ENCODE measurements at regions not wholly inside any gene's neighbourhood (a gene's known extent, or its start where the extent isn't known, plus 50 kb on each side); places are given as distances from the start of the nearest gene placed in this dataset.

DNA sequence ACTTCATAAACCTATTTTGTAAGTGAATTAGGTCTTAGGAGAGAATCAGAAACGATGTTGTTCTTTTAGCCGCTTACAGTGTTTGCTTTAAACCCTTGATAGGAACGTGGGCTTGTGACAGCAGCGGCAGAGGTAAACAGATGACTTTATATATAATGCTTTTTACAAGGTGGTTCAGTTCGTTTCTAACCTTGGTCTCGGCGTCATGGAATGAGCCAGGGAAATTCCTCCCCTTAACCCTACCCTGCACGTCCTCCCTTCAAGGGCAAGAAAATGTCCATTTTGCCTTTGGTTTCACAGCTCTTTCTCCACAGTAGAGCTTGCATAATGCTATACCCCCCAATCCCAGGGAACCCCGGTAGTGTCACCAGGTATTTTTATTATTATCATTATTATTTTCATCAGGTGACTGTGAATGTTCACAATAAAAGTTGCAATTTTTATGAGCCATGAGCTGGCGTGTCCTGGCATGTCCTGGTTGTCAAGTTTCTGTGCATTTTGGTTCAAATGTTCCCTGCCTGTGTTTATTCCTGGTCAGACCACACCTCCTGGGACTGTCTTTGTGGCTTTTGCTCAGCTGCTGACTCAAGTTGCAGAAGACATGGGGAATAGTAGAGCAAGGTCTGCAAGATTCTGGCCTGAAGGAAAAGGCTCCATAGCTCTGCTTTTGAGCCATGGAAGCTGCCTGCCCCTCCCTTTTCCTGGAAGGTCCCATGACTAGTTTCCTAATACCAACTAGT lies 112.8 kb upstream of the BMP2 start:
- H3K27me3 Mint-ChIP-seq, result no peaks in the 10 kb centered on the region
- H3K27ac Mint-ChIP-seq, result no peak overlapping the region
- DNase-seq, result no peak
- ATAC-seq, result no peak
- no peaks in the 10 kb centered on the region for H3K4me1 Mint-ChIP-seq
- no peak overlapping the region for H3K4me3 Mint-ChIP-seq
- H3K9me3 Mint-ChIP-seq, result peaks cover 5 to 12% of the 10 kb centered on the region in 2 donors

DNA sequence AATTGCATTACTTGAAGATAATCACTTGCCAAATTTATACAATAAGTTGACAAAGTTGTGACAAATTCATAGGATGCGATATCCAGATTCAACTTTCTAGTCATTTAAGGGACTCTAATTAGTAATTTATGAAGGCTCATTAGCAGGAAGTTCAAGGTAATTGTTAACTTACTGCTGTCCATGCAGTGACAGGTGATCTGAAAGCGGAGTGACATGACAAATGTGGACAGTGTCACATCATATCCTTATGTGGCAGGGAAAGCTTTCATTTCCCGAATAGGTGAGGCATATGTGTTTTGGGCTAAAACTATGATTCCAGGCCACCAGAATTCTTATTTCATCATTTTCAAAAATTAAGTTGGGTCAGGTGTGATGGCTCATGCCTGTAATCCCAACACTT lies 115.9 kb upstream of the BMP2 start:
- Mint-ChIP-seq H3K4me1 (no peaks in the 10 kb centered on the region), H3K27ac (no peak overlapping the region), H3K9me3 (peaks cover 0 to 11% of the 10 kb centered on the region in 2 donors), H3K27me3 (no peaks in the 10 kb centered on the region), H3K4me3 (no peak overlapping the region)
- DNase-seq (no peak), ATAC-seq (no peak)

DNA sequence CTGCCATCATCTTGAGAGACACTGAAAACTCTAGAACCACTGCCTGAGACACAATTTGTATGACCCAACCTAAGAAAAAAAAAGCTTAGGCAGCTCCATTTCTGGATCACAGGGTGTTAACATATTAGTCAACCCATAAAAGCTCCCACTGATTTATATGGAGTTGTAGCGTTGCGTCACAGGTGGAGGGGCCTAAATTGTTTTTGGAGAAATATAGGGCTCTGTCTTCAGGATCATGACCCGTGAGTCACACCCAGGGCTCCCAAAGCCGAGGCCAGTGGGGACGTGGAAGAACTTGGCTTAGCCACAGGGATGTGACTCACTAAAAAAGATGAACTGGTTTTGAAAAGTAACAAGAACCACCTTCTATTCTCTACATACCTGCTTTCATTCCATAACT lies 116.5 kb upstream of the BMP2 start:
- H3K27me3 Mint-ChIP-seq, result no peaks in the 10 kb centered on the region
- no peak for ATAC-seq
- DNase-seq, result no peak
- no peak overlapping the region for H3K4me3 Mint-ChIP-seq
- peaks cover 0 to 11% of the 10 kb centered on the region in 2 donors for H3K9me3 Mint-ChIP-seq
- no peak overlapping the region for H3K27ac Mint-ChIP-seq
- H3K4me1 Mint-ChIP-seq, result no peaks in the 10 kb centered on the region

DNA sequence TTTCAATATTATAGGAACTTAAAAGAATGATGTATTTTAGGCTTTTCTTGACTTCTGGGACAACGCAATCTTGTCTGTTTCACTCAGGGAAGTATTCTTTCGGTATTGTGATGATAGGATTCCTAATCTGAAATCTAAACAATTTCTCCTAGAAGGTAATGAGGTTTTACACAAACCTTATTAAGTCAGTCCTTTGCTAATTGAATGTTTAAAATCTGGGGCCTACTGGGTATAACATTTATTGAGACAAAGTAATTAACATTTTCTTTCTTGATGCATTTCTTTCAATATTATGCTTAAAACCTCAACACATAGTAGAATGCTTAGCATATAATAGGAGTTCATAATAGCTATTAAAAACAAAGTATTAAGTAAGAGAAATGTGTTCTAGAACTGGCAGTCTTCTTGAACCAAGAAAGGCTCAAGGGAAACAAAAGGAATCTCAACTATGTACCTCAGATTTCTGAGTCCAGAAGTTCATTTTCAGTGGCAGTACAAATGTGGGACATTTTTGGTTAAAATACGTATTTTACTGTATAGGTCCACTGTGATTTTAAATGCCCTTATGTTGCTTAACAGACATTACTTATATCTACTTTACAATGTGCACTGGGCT lies 121.4 kb upstream of the BMP2 start:
- DNase-seq (no peak), ATAC-seq (no peak)
- H3K4me3 Mint-ChIP-seq, result no peak overlapping the region
- H3K27me3 Mint-ChIP-seq, result no peaks in the 10 kb centered on the region
- peak overlapping the region in 1 of 2 donors; percentile 33 for H3K27ac Mint-ChIP-seq
- H3K4me1 Mint-ChIP-seq, result no peaks in the 10 kb centered on the region
- H3K9me3 Mint-ChIP-seq, result peaks cover 5 to 12% of the 10 kb centered on the region in 2 donors

DNA sequence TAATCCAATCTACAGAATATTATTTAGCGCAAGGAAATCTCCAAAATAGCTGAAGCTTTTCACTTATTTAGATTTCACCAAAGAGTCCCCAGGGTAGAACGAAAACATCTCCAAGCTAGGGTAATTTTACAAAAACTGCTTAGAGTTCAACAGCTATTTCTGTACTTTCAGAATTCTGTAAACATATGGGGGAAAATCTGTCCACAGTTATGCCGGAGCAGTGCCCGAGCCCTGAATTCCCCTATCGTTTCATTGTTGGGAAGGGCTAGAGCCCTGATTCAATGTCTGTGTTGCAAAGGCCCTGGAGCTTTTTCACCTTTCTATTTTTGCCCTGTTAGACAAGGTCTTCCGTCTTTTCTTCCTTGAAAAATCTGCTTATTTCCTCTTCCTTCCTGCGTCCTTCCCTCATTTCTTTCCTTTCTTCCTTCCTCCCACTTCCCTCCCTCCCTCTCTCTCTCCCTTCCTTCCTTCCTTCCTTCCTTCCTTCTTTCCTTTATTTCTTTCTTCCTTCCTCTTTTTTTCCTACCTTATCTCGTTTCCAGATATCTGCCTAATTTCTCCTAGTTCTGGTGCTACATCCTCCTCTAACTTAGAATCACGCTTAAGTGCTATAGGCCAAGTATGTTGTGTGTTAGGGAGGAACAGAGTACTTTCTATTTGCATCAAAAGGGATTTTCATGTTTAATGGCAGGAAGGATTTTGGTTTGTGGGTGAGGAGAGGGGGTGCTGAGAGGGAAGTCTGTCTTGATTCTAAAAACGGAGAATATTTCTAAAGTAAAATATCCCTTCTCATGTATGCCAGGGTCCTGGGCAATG lies 122.5 kb upstream of the BMP2 start:
- peaks cover 12 to 20% of the 10 kb centered on the region in 2 donors for H3K9me3 Mint-ChIP-seq
- no peak overlapping the region for H3K4me3 Mint-ChIP-seq
- ATAC-seq (no peak), DNase-seq (no peak)
- H3K27ac Mint-ChIP-seq, result no peak overlapping the region
- H3K27me3 Mint-ChIP-seq, result no peaks in the 10 kb centered on the region
- H3K4me1 Mint-ChIP-seq, result no peaks in the 10 kb centered on the region

DNA sequence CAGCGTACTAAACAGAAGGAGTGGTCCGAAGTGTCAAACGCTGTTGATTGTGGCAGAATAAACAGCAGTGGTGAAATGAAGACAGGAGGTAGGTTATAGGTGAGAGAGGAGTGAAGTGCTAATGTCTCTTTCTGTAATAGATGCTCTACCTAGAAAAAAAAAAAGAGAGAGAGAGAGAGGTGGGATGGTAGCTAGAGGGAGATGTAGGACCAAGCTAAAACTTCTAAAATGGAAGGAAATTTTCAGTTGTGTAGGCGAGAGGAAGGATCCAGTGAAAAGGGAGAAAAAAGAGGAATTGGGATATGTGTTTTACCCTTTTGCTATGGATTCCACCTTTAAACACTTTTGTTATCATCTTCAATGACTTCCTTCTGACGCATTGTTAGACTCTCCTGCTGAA lies 126.5 kb upstream of the BMP2 start:
- ATAC-seq (no peak), DNase-seq (no peak)
- no peak overlapping the region for H3K4me3 Mint-ChIP-seq
- H3K4me1 Mint-ChIP-seq, result no peaks in the 10 kb centered on the region
- H3K27ac Mint-ChIP-seq, result no peak overlapping the region
- peaks cover 15% of the 10 kb centered on the region in 2 donors for H3K9me3 Mint-ChIP-seq
- no peaks in the 10 kb centered on the region for H3K27me3 Mint-ChIP-seq

DNA sequence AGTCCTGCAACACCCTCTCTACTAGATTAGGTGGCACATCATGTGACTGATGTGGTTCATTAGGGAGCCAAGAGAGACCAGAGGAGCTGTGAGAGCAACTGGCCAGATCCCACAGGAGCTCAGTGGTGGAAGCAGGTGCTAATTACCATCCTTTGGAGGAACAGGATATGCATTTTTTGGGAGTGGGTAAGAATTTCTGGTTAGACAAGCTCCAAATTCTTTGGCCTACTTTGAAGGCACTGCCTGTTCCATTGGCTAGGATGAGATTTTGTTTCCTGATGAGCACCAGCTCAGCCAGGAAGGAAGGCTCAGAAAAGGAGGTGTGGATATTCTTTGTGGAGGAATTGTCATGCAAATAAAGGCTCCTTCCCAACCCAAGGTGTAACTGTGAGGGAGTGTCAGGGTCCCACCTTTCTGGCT lies 130.3 kb upstream of the BMP2 start:
- Mint-ChIP-seq H3K27me3 (no peaks in the 10 kb centered on the region), H3K9me3 (peaks cover 8 to 15% of the 10 kb centered on the region in 2 donors), H3K4me1 (no peaks in the 10 kb centered on the region), H3K4me3 (no peak overlapping the region), H3K27ac (no peak overlapping the region)
- ATAC-seq, result no peak
- DNase-seq, result no peak

DNA sequence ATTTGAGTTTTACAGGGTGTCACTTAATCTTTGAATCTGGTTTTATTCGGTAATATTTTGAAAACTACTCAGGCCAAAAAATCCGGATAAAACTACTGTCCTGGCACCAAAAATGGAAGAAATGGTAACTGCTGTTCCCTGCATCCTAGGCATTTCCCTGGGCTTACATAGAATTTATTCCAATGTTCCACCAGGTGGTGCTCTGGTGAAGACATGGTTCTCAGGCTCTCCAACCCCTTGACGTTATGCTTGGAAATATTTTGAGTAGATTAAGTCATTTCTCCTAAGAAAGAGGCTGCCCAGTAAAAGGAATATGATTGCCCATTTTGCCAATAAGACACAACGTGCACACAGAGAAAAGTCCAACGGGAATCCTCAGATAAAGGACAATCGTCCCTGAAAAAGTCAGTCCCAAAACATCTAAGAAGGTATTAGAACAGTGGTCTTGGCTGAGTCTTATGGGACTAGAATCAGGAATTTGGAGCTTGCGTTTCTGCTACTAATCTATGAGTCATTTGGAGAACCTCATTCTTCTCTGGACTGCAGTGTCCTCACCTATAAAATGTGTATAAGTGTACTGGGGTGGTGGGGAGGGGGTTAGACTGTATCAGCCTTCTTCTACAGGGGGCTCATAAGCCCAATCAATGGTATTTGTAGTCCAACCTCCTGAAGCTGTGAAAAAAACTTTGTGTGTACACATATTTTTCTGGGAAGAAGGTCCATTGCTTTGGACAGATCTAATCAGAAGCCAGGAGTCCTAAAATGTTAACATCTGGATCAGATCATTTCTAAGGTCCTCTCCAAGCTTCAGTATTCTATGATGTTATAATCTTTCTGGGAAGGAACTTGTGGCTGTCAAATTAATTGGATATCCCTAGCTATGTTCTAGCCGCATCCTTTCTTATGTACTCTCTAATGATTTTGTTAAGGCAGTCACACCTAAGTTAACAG lies 131.0 kb upstream of the BMP2 start:
- Mint-ChIP-seq H3K4me3 (no peak overlapping the region), H3K27ac (no peak overlapping the region), H3K27me3 (no peaks in the 10 kb centered on the region), H3K9me3 (peaks cover 8 to 13% of the 10 kb centered on the region in 2 donors), H3K4me1 (no peaks in the 10 kb centered on the region)
- no peak for ATAC-seq
- no peak for DNase-seq

DNA sequence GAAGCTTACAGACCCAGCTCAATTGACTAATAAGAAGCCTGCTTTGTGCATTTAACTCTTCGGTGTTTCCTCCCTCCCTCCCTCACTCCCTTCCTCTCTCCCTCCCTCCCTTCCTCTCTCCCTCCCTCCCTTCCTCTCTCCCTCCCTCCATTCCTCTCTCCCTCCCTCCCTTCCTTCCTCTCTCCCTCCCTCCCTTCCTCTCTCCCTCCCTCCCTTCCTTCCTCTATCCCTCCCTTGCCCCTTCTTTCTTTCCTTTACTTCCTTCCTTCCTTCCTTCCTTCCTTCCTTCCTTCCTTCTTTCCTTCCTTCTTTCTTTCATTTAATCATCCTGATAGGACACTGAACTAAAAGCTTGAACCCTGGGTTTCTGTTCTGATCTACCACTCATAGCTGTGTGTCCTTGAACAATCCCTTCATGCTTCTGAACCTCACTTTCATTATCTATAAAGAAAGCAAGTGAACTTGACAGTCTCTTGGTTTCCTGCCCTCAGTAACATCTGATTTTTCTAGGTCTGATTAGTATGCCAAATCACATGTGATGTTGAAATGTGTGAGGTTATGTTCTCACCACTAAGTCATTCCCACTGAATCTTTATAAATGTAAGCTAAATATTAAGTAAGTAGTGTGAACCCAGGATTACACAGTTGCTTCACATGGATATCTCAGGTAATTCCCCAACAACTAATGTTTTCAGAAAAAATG lies 132.3 kb upstream of the BMP2 start:
- Mint-ChIP-seq H3K4me1 (no peaks in the 10 kb centered on the region), H3K27me3 (no peaks in the 10 kb centered on the region), H3K9me3 (peaks cover 0 to 3% of the 10 kb centered on the region in 2 donors), H3K4me3 (no peak overlapping the region), H3K27ac (no peak overlapping the region)
- DNase-seq (no peak), ATAC-seq (no peak)

DNA sequence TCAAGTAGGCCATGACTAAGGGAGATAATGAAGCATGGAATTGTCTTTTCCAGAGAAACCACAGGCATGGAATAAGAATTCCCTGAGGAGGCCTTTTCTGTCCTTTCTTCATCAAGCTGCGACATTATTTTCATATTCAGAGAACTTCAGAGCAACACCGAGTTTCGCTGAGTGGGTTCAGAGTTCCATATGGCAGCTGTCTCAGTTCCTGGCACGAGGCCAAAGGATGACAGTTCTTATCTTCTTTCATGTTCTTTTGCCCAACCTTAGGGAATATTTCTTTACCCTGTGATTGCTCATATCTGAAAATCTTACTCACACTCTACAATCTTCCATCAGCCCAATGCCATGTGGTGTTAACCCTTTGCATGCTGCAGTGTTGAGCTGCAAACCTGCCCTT lies 135.3 kb upstream of the BMP2 start:
- H3K27ac Mint-ChIP-seq, result no peak overlapping the region
- H3K4me1 Mint-ChIP-seq, result no peaks in the 10 kb centered on the region
- H3K27me3 Mint-ChIP-seq, result no peaks in the 10 kb centered on the region
- H3K9me3 Mint-ChIP-seq, result peaks cover 6 to 10% of the 10 kb centered on the region in 2 donors
- ATAC-seq (no peak), DNase-seq (no peak)
- H3K4me3 Mint-ChIP-seq, result no peak overlapping the region

DNA sequence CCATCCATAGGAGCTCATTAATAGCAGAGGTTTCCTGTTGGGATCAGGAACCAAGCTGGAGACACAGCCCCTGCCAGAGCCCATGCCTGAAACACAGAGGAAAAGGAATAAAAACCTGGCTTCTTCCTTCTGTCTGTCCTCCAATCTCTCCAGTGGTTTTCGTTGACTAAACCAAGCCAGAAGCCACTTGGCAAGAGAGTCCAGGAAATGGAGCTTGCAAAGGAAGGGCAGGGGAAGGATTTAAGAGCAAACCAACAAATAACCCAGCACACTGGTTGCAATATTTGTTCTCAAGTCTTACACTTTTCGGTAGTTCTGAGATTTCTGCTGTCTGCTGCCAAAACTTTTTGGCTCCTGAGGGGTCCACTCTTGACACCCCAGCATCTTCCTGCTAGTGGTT lies 137.0 kb upstream of the BMP2 start:
- no peak for ATAC-seq
- Mint-ChIP-seq H3K27ac (no peak overlapping the region), H3K4me1 (no peaks in the 10 kb centered on the region), H3K27me3 (no peaks in the 10 kb centered on the region), H3K9me3 (peaks cover 6 to 10% of the 10 kb centered on the region in 2 donors), H3K4me3 (no peak overlapping the region)
- DNase-seq, result no peak

DNA sequence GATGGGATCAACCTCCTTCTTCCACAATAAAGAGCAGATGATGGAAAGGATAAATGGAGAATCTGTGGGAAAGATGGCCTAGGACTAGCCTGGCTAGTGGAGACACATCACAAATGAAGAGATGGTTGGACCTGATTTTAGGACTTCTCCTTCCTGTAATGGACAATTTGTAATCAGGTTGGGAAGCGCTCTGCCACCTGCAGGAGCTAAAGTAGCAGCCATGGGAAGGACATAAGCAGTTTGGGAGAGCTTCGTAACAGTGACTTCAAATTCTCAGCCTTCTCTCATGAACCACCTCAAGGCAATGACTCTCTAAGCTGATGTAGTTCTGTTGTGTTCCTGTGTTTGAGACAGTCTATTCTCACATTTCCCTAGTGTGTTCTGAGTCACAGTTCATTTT lies 137.9 kb upstream of the BMP2 start:
- Mint-ChIP-seq H3K4me3 (no peak overlapping the region), H3K9me3 (peaks cover 6 to 10% of the 10 kb centered on the region in 2 donors), H3K27me3 (no peaks in the 10 kb centered on the region), H3K4me1 (no peaks in the 10 kb centered on the region), H3K27ac (no peak overlapping the region)
- DNase-seq (no peak), ATAC-seq (no peak)

DNA sequence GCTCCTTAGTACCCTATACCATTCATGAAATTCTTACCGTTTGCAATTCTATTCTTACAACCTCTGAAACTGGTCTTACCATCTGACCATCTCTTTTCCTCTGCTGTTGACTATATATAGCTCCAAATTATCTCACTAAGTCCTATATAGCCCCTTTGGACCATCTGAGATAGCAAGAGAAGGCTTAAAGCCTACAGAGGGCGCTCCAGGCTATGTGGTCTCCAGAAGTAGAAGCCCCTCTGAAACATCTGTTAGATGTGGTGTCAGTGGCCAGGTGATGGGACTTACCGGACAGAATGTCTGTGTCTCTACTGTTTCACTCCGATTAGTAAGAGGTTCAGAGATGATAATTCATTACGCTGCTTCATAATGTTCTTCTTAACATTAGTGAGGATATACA lies 140.7 kb upstream of the BMP2 start:
- no peak overlapping the region for H3K4me3 Mint-ChIP-seq
- peaks cover 6 to 10% of the 10 kb centered on the region in 2 donors for H3K9me3 Mint-ChIP-seq
- no peaks in the 10 kb centered on the region for H3K4me1 Mint-ChIP-seq
- H3K27me3 Mint-ChIP-seq, result no peaks in the 10 kb centered on the region
- H3K27ac Mint-ChIP-seq, result no peak overlapping the region
- ATAC-seq, result no peak
- DNase-seq, result no peak

DNA sequence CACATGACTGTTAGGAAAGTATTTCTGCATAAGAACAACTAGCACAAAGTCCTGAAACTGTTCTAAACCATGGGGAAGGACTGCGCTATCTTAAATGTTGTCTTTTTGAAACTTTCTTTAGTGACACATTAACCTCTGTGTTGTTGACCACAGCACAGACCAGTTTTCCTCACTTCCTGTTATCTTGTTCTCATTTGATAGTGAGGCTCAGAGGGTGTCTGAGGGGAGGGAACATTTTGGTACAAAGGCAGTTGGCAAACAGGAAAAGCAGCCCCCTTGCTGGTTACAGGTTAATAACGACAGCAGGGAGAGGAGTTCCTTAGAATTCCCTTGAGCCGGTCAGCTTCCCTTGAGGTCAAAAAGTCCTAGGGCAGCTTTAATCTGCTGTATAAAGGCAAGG lies 143.5 kb upstream of the BMP2 start:
- Mint-ChIP-seq H3K9me3 (peaks cover 0 to 10% of the 10 kb centered on the region in 2 donors), H3K4me3 (no peak overlapping the region), H3K27ac (no peak overlapping the region), H3K4me1 (no peaks in the 10 kb centered on the region), H3K27me3 (no peaks in the 10 kb centered on the region)
- DNase-seq, result no peak
- no peak for ATAC-seq

DNA sequence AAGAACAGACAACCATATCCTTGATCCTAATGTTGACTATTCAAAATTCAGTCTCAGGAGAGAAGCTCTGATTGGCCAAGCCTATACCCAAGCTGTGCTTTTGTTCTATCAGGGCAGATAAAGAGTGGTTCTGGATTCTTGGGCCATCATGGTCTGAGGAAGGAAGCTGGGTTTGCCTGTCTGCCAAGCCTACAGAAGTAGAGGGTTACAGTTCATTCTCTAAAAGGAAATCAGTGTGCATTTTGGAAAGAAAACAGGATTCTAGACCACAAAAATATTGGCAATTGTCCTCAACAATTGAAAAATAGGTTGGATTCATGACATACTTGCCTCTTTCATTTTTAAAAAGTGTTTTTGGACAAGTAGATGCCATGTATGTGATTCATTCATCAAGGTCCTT lies 145.4 kb upstream of the BMP2 start:
- Mint-ChIP-seq H3K9me3 (no peaks in the 10 kb centered on the region), H3K27ac (no peak overlapping the region), H3K4me1 (no peaks in the 10 kb centered on the region), H3K4me3 (no peak overlapping the region), H3K27me3 (no peaks in the 10 kb centered on the region)
- no peak for DNase-seq
- ATAC-seq, result no peak

Measured in stimulated activated naive CD8-positive, alpha-beta T cell treated with anti-CD3 and anti-CD28 coated beads, Interleukin-15, amount 100 ng/mL, for 72 hours (primary cell).